ENCODE measurements at regions not wholly inside any gene's neighbourhood (a gene's known extent, or its start where the extent isn't known, plus 50 kb on each side); places are given as distances from the start of the nearest gene placed in this dataset.

GRCh38 chr2:239821694-239822075 is 203.5 kb downstream of the NDUFA10 start:
- 88 to 95% methylated on average over 4 of the region's 4 CpGs for WGBS, 2 donors
- no peak for DNase-seq (ENCODE audit: low spot score in 2 of 2)
- peaks cover 0 to 22% (median 0%) of the 10 kb centered on the region in 4 donors for H3K4me1 ChIP-seq
- no peaks in the 10 kb centered on the region for H3K27me3 ChIP-seq
- H3K9me3 ChIP-seq: no peaks in the 10 kb centered on the region
- H3K4me3 ChIP-seq: no peak overlapping the region
- TF ChIP-seq EP300 (IDR thresholded peaks at IDR 0.05) (no peak), POLR2A (IDR thresholded peaks at IDR 0.05) (no peak), CTCF (IDR thresholded peaks at IDR 0.05) (no peak)
- H3K36me3 ChIP-seq: no peaks in the 10 kb centered on the region
- H3K27ac ChIP-seq: no peak overlapping the region

- TF ChIP-seq POLR2A (IDR thresholded peaks at IDR 0.05): no peak
- TF ChIP-seq EP300 (IDR thresholded peaks at IDR 0.05): no peak
- TF ChIP-seq CTCF (IDR thresholded peaks at IDR 0.05): no peak
- 69% methylated on average over 16 of the region's 16 CpGs for WGBS, 2 donors
Measured at GRCh38 chr2:239820836-239821693, 204.1 kb downstream of the NDUFA10 start.

GRCh38 chr2:239819974-239820555 is 205.1 kb downstream of the NDUFA10 start:
- no peak for DNase-seq (ENCODE audit: low spot score in 2 of 2)
- peaks cover 0 to 22% (median 0%) of the 10 kb centered on the region in 4 donors for H3K4me1 ChIP-seq
- WGBS, 2 donors: 71 to 77% methylated on average over 17 of the region's 17 CpGs
- no peak overlapping the region for H3K27ac ChIP-seq
- H3K9me3 ChIP-seq: no peaks in the 10 kb centered on the region
- TF ChIP-seq EP300 (IDR thresholded peaks at IDR 0.05): no peak
- no peak for TF ChIP-seq POLR2A (IDR thresholded peaks at IDR 0.05)
- no peak for TF ChIP-seq CTCF (IDR thresholded peaks at IDR 0.05)
- H3K36me3 ChIP-seq: no peaks in the 10 kb centered on the region
- no peaks in the 10 kb centered on the region for H3K27me3 ChIP-seq
- no peak overlapping the region for H3K4me3 ChIP-seq

More at GRCh38 chr2:239820836-239821693, 204.1 kb downstream of the NDUFA10 start:
- DNase-seq (ENCODE audit: low spot score in 2 of 2): no peak
- H3K27ac ChIP-seq: no peak overlapping the region
- no peaks in the 10 kb centered on the region for H3K9me3 ChIP-seq
- no peak overlapping the region for H3K4me3 ChIP-seq
- H3K27me3 ChIP-seq: no peaks in the 10 kb centered on the region
- H3K4me1 ChIP-seq: peaks cover 0 to 22% (median 0%) of the 10 kb centered on the region in 4 donors
- no peaks in the 10 kb centered on the region for H3K36me3 ChIP-seq

- peak overlapping the region in 1 of 4 donors; percentile 18 for H3K27ac ChIP-seq
- DNase-seq (ENCODE audit: low spot score in 2 of 2): no peak
- 73 to 77% methylated on average over 15 to 17 of the region's 17 CpGs for WGBS, 2 donors
- TF ChIP-seq EP300 (IDR thresholded peaks at IDR 0.05) (no peak), POLR2A (IDR thresholded peaks at IDR 0.05) (no peak), CTCF (IDR thresholded peaks at IDR 0.05) (no peak)
- no peaks in the 10 kb centered on the region for H3K9me3 ChIP-seq
- no peak overlapping the region for H3K4me3 ChIP-seq
- H3K36me3 ChIP-seq: no peaks in the 10 kb centered on the region
- peaks cover 0 to 22% (median 1%) of the 10 kb centered on the region in 4 donors for H3K4me1 ChIP-seq
- no peaks in the 10 kb centered on the region for H3K27me3 ChIP-seq
Measured at GRCh38 chr2:239819091-239819973, 205.8 kb downstream of the NDUFA10 start.

Data from tibial nerve (tissue), 4 donors.